A549 (cell line): ENCODE measurements at regions not wholly inside any gene's neighbourhood (a gene's known extent, or its start where the extent isn't known, plus 50 kb on each side); places are given as distances from the start of the nearest gene placed in this dataset.

ENCODE experiments used
- ATAC-seq, 2 experiments: fragments of 200-7000 bp in 1 of 2; fragments of >200 bp in 1 of 2; cut with Nextera tagmentation in 1 of 2; cut with Tn5 transposase in 1 of 2; 3 replicates each; pipeline versions ENCODE4 v1.8.0 to v1.9.1; 2018 to 2020; ENCODE audit warnings: mild to moderate bottlenecking in 1 of 2, moderate library complexity in 1 of 2
- CTCF ChIA-PET: fragments of 300-600 bp; sonication (Branson Sonifier 250); formaldehyde crosslinking; extraction: SDS; loops from one replicate; lab custom pipeline; 2021; ENCODE audit warnings: antibody characterized with exemption, inconsistent platforms; lab: Yijun Ruan, JAX
- POLR2A ChIA-PET: fragments of 350-600 bp; formaldehyde crosslinking; extraction: SDS; loops from one replicate; lab custom pipeline; 2021; ENCODE audit warnings: antibody characterized with exemption, inconsistent platforms; lab: Yijun Ruan, JAX
- DNase-seq, 2 experiments: peaks; one replicate each; pipeline versions ENCODE4 v3.0.0 to v3.0.0-alpha.2; 2011 to 2016; ENCODE audit warnings: low read depth in 1 of 2, low spot score in 1 of 2
- FAIRE-seq: peaks from 2 replicates; lab custom pipeline; 2011; peaks lifted over from hg19 to GRCh38; lab: Jason Lieb, UNC
- H3K27ac ChIP-seq, 2 experiments: fragments of >200 bp; sonication (Bioruptor Twin); formaldehyde crosslinking; 3 replicates each; pipeline ENCODE4 v1.5.1; 2016 to 2017
- H3K4me1 ChIP-seq: fragments of >200 bp; sonication (Bioruptor Twin); formaldehyde crosslinking; 3 replicates; pipeline ENCODE4 v1.6.1; 2016
- H3K4me2 ChIP-seq: fragments of >200 bp; sonication (Bioruptor Twin); formaldehyde crosslinking; 3 replicates; pipeline ENCODE4 v1.6.1; 2016
- H3K4me3 ChIP-seq: fragments of >200 bp; sonication (Bioruptor Twin); formaldehyde crosslinking; 3 replicates; pipeline ENCODE4 v1.5.1; 2016
- H3K9me3 ChIP-seq: fragments of >200 bp; sonication (Bioruptor Twin); formaldehyde crosslinking; 3 replicates; pipeline ENCODE4 v1.6.1; 2016
- CBX2 ChIP-seq: fragments of 200-600 bp; sonication (generic); IDR thresholded peaks from 2 replicates; pipeline ENCODE4 v1.6.1; 2016; ENCODE audit warnings: low read depth, mild to moderate bottlenecking, borderline replicate concordance
- CBX8 ChIP-seq: fragments of 200-600 bp; sonication (generic); IDR thresholded peaks from 2 replicates; pipeline ENCODE4 v1.6.1; 2016
- CEBPB ChIP-seq, 2 experiments: fragments of >200 bp in 1 of 2; sonication (Bioruptor Twin) in 1 of 2; formaldehyde crosslinking in 1 of 2; IDR thresholded peaks; 2 replicates each; pipeline ENCODE4 v1.6.1; 2012 to 2016
- FOSB ChIP-seq: fragments of 250-450 bp; sonication (Bioruptor Pico); IDR thresholded peaks from 2 replicates; pipeline ENCODE4 v1.5.0; 2020; ENCODE audit warnings: mild to moderate bottlenecking, moderate library complexity
- HDAC2 ChIP-seq: fragments of 200-600 bp; sonication (generic); IDR thresholded peaks from 2 replicates; pipeline ENCODE4 v1.6.1; 2016
- HOXA7 ChIP-seq: fragments of 250-450 bp; sonication (Bioruptor Pico); IDR thresholded peaks from 2 replicates; pipeline ENCODE4 v1.5.0; 2020; ENCODE audit warnings: mild to moderate bottlenecking, moderate library complexity
- HOXB13 ChIP-seq: fragments of 250-450 bp; sonication (Bioruptor Pico); IDR thresholded peaks from 2 replicates; pipeline ENCODE4 v1.5.0; 2020; ENCODE audit warnings: low read depth, mild to moderate bottlenecking, moderate library complexity
- MAFK ChIP-seq: fragments of 450-650 bp; IDR thresholded peaks from 2 replicates; pipeline ENCODE4 v1.6.1; 2014; ENCODE audit not compliant: partially characterized antibody
- NFE2L2 ChIP-seq: fragments of 150-350 bp; conservative IDR thresholded peaks from 2 replicates; pipeline ENCODE4 v1.6.1; 2014; ENCODE audit warnings: low read length
- REST ChIP-seq: fragments of 200-600 bp; sonication (generic); IDR thresholded peaks from 2 replicates; pipeline ENCODE4 v1.6.1; 2016; ENCODE audit warnings: antibody characterized with exemption, mild to moderate bottlenecking, moderate library complexity
- USF2 ChIP-seq: fragments of 450-650 bp; IDR thresholded peaks from 2 replicates; pipeline ENCODE4 v1.6.1; 2014; ENCODE audit warnings: antibody characterized with exemption
- ZFP36 ChIP-seq: fragments of 450-650 bp; IDR thresholded peaks from 2 replicates; pipeline ENCODE4 v1.6.1; 2014; ENCODE audit warnings: borderline replicate concordance; ENCODE audit not compliant: partially characterized antibody
- WGBS: methylation state at CpG from one replicate; pipeline ENCODE4 v1.1.6; 2017; ENCODE audit errors: missing lambda C conversion rate; 5-methylcytosine and 5-hydroxymethylcytosine counted together

DNA sequence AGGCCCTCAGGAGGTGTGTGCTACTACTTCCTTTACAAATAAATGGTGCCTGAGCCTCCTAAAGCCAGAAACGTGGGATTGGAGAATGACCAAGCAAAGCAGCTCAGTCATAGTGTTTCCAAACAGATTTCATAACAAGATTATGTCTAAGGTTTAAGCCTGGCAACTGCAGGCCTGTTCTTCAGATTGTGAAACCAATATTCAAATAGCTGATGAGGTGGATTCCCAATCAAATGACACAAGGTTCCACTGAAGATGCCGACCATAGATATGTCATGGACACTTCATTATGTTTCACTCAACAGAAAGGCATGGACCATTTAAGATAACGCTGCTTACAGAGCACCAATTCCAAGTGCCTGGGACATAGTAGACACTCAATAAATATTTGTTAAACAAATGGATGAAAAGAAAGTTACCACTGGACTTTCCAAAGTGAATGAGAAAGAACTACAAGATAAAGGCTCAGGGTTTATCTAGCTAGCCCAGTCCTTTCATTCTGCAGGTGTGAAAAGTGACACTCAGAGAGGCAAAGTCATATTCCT is 189.5 kb downstream of the ACTL7B start (continued):
- TF ChIP-seq HOXA7 = no peak
- TF ChIP-seq CEBPB (IDR thresholded peaks at IDR 0.05) = no peak

DNA sequence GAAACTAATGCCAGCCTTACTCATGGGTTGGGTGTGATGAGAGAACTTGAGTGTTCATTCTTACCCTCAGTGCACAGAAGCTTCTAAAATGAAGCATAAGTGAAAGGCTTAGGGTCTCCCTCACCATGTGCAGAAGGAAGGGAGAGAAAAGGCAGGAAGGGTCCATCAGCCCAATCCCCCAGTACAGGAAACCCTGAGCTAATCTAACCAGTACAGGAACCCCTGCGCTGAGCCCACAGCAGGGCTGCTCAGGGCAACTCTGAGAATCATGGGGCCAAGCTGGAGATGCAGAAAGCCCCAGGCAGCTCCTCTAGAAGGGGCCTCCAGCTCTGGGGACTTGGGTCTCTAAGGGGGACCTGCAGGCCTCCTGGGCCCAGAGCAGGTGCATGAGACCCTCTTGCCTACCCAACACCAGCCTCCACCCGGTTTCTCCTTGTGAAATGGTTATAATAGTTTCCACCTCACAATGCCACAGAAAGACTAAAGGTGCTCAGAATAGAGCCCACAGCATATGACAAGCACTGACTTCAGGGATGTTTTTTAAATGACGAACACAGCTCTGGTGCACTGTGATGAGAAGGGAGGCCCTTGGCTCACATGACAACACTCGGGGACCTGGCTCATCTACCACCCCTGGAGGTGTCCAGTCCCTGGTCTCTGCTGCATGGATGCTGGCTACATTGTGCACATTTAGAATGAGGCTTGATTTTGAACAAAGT is 190.1 kb downstream of the ACTL7B start:
- TF ChIP-seq CBX8 (no peak), FOSB (no peak), HDAC2 (no peak), NFE2L2 (no peak), ZFP36 (no peak), MAFK (no peak), USF2 (no peak)
- H3K27ac ChIP-seq = no peak overlapping the region
- WGBS = 41% methylated on average over 4 of the region's 4 CpGs
- no peak overlapping the region for H3K4me3 ChIP-seq
- no peak for ATAC-seq
- POLR2A ChIA-PET = no interaction called here
- no peak overlapping the region for H3K4me2 ChIP-seq
- no peak for FAIRE-seq
- CTCF ChIA-PET = interaction anchor here (0.6 to 2.2 kb wide), 5 partner anchors 11 to 1200 kb away, joined by 3 to 4 read pairs (median 3); no protein-coding TSS in a partner anchor
- H3K4me1 ChIP-seq = peaks cover 14% of the 10 kb centered on the region; the same call in 2 of the 3 replicates
- no peak for DNase-seq
- H3K9me3 ChIP-seq = peaks cover 3% of the 10 kb centered on the region; the same call in 2 of the 3 replicates

DNA sequence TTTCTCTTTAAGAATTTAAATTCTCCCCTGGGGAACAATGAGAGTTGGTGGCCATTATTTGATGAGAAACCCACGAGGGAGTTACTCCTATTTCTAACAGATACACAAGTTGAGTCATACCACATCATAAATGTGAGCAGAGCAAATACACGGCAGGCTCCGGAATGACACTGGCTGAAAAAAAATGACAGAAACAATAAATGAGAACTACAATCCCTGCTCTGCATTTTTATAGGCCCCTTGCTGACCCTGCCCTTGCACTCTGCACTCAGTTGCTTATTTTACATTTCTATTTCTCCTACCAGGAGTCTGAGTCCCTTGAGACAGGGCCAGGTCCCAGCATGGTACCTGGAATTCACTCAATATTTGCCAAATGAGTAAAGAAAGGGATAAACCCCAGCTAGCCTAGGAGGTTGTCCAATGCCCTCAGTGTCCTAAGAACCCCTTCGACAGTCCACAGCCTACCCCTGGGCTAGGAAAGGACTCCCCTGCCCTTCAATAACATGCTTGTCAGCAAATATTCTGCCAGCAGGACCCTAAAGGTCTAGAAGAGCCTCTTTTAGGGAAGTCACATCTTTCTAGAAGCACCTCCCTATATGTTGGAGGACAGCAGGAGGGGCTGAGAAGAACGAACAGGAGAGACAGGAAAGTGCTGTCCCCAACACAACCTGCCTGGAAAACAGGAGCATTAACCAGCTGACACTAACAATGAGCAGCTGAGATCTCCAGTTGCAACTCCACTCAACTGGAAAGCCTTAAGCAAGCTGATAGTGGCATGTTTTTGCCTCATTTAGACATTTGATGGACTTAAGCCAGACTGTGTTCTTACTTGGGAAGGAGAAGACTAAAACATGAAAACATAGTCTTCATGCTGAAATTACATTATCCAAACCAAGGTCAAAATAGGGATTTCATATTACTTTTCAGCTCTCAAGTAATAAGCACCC is 191.2 kb downstream of the ACTL7B start:
- no peak for FAIRE-seq
- H3K9me3 ChIP-seq = peaks cover 13% of the 10 kb centered on the region
- no peak; a peak in 1 of 6 replicates for ATAC-seq
- TF ChIP-seq HOXB13 (CRISPR knock-in tag) = no peak
- peak; percentile 56 for TF ChIP-seq MAFK
- TF ChIP-seq, all 56 proteins: peak for 1
- CTCF ChIA-PET = interaction anchor here (0.6 to 2.2 kb wide), 7 partner anchors 12 to 1325 kb away, joined by 3 to 5 read pairs (median 4); no protein-coding TSS in a partner anchor
- no peak for DNase-seq
- 0 out of 3 replicates have a peak overlapping the region, but pooled peaks have one; percentile 10 for H3K4me2 ChIP-seq
- no peak overlapping the region; a peak in 1 of 6 replicates for H3K27ac ChIP-seq
- H3K4me1 ChIP-seq = peaks cover 14% of the 10 kb centered on the region; the same call in 2 of the 3 replicates
- H3K4me3 ChIP-seq = no peak overlapping the region
- WGBS = 8% methylated on average over 4 of the region's 5 CpGs
- POLR2A ChIA-PET = interaction anchor here (0.6 kb wide), 1 partner anchor 349 kb away, joined by 3 read pairs; no protein-coding TSS in a partner anchor

GRCh38 chr9:108663422-108663821 is 192.4 kb downstream of the ACTL7B start:
- FAIRE-seq (no peak), ATAC-seq (no peak), DNase-seq (no peak)
- no peak overlapping the region for H3K4me2 ChIP-seq
- peaks cover 14% of the 10 kb centered on the region; the same call in 2 of the 3 replicates for H3K4me1 ChIP-seq
- no peak overlapping the region for H3K4me3 ChIP-seq
- H3K9me3 ChIP-seq = peaks cover 23% of the 10 kb centered on the region
- H3K27ac ChIP-seq = no peak overlapping the region
- POLR2A ChIA-PET = no interaction called here
- CTCF ChIA-PET = interaction anchor here (1.5 to 2.2 kb wide), 2 partner anchors 14 to 98 kb away, joined by 4 to 5 read pairs; no protein-coding TSS in a partner anchor
- TF ChIP-seq REST = no peak
- TF ChIP-seq HOXA7 = no peak
- no peak for TF ChIP-seq CBX2
- TF ChIP-seq MAFK = peak; percentile 59
- WGBS = 22% methylated on average over 2 of the region's 2 CpGs
